ENCODE measurements at regions not wholly inside any gene's neighbourhood (a gene's known extent, or its start where the extent isn't known, plus 50 kb on each side); places are given as distances from the start of the nearest gene placed in this dataset.

DNA sequence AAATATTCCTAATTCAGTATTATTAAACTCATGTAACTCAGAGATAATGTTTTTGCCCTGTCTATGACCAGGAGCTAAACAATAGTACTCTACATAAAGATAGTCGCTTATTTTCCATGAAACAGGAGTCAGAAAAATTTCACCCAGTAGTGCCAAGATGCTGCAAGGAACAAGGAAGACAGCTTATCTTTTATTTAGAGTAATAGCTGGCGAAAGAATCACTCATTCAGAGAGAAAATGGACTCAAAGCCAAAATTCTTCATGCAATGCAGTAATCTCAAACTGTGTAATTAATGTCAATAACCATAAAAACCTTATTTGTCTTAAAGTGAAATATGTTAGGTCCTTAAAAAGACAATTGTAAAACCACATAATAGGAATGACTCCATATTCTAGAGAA lies 477.8 kb downstream of the ANKRD50 start:
- Histone ChIP-seq H3K27me3 (replicated peaks; ENCODE audit: control insufficient read depth, insufficient read depth, low read length, poor library complexity, severe bottlenecking) (no peaks in the 10 kb centered on the region), H3K27ac (ENCODE audit: insufficient read depth, low read length, poor library complexity, severe bottlenecking) (no peak overlapping the region), H3K4me3 (ENCODE audit: insufficient read depth, low read depth, low read length, poor library complexity, severe bottlenecking) (no peak overlapping the region), H3K4me1 (ENCODE audit: control insufficient read depth, insufficient read depth, low read length, poor library complexity, severe bottlenecking) (no peaks in the 10 kb centered on the region), H3K36me3 (ENCODE audit: control insufficient read depth, insufficient read depth, low read length) (no peaks in the 10 kb centered on the region), H3K9me3 (ENCODE audit: control insufficient read depth, low read length) (no peaks in the 10 kb centered on the region)
- DNase-seq = no peak

DNA sequence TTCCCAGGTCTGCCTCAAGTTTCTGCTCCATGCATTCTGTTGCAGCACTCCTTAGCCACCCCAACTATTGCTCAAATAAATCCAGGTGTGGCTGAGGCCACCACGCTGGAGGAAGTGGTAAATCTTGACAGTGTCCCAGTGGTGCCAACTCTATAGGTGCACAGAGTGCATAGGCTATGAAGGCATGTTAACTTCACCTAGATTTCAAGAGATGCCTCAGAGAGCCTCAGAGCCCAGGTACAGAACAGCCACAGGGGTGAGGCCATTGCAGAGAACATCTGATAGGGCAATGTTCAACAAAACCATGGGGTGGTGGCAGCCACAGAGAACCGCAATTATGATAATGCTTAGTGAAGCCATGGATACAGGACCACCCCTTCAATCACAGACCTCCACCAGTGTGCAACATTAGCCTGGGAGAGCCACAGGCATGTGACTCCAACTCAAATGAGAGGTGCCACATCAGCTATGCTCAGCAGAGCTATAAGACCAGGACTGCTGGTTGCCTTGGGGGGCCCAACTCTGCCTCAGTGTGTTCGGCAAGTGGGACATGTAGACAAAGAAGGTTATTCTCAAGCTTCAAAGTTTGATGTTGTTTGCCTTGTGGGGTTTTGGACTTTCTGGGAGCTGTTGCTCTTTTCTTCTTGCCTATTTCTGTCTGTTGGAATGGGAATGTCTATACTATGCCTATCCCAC lies 468.7 kb downstream of the ANKRD50 start:
- no peak overlapping the region for H3K4me3 ChIP-seq (ENCODE audit: insufficient read depth, low read depth, low read length, poor library complexity, severe bottlenecking)
- no peaks in the 10 kb centered on the region for H3K9me3 ChIP-seq (ENCODE audit: control insufficient read depth, low read length)
- no peak overlapping the region for H3K27ac ChIP-seq (ENCODE audit: insufficient read depth, low read length, poor library complexity, severe bottlenecking)
- DNase-seq = no peak
- H3K36me3 ChIP-seq (ENCODE audit: control insufficient read depth, insufficient read depth, low read length) = no peaks in the 10 kb centered on the region
- H3K27me3 ChIP-seq (replicated peaks; ENCODE audit: control insufficient read depth, insufficient read depth, low read length, poor library complexity, severe bottlenecking) = no peaks in the 10 kb centered on the region
- no peaks in the 10 kb centered on the region for H3K4me1 ChIP-seq (ENCODE audit: control insufficient read depth, insufficient read depth, low read length, poor library complexity, severe bottlenecking)

DNA sequence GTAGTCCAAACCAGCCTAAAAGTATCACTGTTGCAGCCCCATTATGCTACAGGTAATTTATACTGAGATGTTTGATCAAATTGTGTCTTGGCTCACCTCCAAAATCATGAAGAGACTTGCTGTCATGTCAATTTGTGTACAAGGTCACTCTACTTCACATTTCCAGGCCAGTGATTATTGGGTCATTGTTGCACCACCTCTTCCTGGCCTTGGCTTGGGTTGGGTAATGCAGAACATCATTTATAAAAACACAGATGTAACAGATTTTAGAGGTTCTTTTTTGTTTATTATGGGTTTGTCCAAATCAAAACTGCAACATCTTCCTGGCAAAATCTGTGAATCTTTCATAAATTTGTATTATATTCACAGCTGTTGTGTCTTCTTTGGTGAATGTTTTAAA lies 459.5 kb downstream of the ANKRD50 start:
- Histone ChIP-seq H3K9me3 (ENCODE audit: control insufficient read depth, low read length) (no peaks in the 10 kb centered on the region), H3K27me3 (replicated peaks; ENCODE audit: control insufficient read depth, insufficient read depth, low read length, poor library complexity, severe bottlenecking) (no peaks in the 10 kb centered on the region), H3K4me1 (ENCODE audit: control insufficient read depth, insufficient read depth, low read length, poor library complexity, severe bottlenecking) (no peaks in the 10 kb centered on the region), H3K36me3 (ENCODE audit: control insufficient read depth, insufficient read depth, low read length) (no peaks in the 10 kb centered on the region), H3K4me3 (ENCODE audit: insufficient read depth, low read depth, low read length, poor library complexity, severe bottlenecking) (no peak overlapping the region), H3K27ac (ENCODE audit: insufficient read depth, low read length, poor library complexity, severe bottlenecking) (no peak overlapping the region)
- DNase-seq = no peak

DNA sequence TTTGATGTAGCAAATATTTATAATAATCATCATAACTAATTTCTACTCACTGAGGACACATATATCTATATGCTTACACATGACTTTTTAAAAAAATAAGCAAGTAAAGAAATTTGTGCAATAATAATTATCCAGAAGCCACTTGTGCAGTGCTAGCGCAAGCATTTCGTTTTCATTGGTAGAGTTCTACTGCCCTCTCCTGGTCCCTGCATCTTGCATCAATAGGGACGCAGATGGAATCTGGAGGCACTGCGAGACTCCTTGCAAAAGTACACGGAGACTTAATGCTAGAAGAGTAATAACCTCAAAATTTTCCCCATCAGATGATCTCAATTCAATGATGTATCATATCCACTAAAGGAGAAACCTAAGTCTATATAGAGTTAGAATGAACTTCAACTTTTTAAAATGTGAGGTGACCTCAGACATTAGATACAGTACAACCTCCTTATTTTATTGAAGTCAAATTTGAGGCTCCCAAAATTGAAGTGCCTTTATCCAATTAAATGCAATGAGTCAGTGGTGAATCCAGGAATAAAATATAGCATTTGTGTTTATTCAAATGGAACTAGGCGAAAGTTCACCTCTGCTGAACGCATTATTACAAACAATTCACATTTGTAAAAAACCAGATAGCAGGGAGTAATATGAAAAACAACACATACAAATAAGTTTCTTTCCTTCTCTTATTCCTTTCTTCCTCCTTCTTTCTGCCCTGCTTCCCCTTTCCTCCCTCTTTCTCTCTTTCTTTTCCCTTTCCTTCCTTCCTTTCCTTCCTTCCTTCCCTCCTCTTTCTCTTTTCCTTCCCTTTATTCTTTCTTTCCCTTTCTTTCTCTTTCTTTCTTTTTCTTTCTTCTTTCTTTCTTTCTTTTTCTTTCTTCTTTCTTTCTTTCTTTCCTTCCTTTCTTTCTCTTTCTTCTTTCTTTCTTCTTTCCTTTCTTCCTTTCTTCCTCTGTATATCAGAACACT lies 450.0 kb downstream of the ANKRD50 start:
- Histone ChIP-seq H3K4me3 (ENCODE audit: insufficient read depth, low read depth, low read length, poor library complexity, severe bottlenecking) (no peak overlapping the region), H3K27ac (ENCODE audit: insufficient read depth, low read length, poor library complexity, severe bottlenecking) (no peak overlapping the region), H3K36me3 (ENCODE audit: control insufficient read depth, insufficient read depth, low read length) (no peaks in the 10 kb centered on the region), H3K9me3 (ENCODE audit: control insufficient read depth, low read length) (no peaks in the 10 kb centered on the region), H3K27me3 (replicated peaks; ENCODE audit: control insufficient read depth, insufficient read depth, low read length, poor library complexity, severe bottlenecking) (no peaks in the 10 kb centered on the region), H3K4me1 (ENCODE audit: control insufficient read depth, insufficient read depth, low read length, poor library complexity, severe bottlenecking) (no peaks in the 10 kb centered on the region)
- DNase-seq = no peak

DNA sequence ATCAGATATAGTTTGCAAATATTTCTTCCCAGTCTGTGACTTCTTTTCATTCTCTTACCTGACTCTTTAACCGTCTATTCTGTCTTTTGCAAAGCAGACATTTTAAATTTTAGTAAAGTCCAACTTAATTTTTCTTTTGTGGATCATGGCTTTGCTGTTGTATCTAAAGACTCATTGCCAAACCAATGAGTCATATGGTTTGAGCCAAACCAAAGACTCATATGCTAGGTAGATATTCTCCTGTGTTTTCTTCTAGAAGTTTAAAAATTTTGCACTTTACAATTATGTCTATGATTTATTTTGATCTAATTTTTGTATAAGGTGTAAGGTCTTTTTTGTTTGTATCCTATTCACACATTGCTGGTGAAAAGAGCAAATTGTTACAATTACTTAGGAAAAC lies 446.8 kb downstream of the ANKRD50 start:
- Histone ChIP-seq H3K27me3 (replicated peaks; ENCODE audit: control insufficient read depth, insufficient read depth, low read length, poor library complexity, severe bottlenecking) (no peaks in the 10 kb centered on the region), H3K27ac (ENCODE audit: insufficient read depth, low read length, poor library complexity, severe bottlenecking) (no peak overlapping the region), H3K9me3 (ENCODE audit: control insufficient read depth, low read length) (no peaks in the 10 kb centered on the region), H3K4me1 (ENCODE audit: control insufficient read depth, insufficient read depth, low read length, poor library complexity, severe bottlenecking) (no peaks in the 10 kb centered on the region), H3K4me3 (ENCODE audit: insufficient read depth, low read depth, low read length, poor library complexity, severe bottlenecking) (no peak overlapping the region), H3K36me3 (ENCODE audit: control insufficient read depth, insufficient read depth, low read length) (no peaks in the 10 kb centered on the region)
- DNase-seq = no peak

DNA sequence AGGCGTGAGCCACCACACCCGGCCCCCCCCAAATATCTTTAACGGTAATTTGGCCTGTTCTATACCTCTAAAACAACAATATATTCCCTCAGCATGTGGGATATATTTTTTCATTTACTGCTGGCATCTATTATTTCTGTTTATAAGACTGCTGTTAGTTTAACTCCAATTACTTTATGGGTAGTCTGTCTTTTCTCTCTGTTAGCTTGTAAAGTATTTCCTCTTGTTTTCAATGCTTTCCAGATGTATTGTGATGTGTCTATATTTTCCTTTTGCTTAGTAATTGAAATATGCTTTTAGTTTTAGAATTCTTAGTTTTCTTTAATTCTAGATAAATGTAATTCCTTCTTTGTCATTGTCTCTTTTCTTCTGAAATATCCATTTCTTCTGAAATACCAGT lies 445.8 kb downstream of the ANKRD50 start:
- no peak for DNase-seq
- H3K36me3 ChIP-seq (ENCODE audit: control insufficient read depth, insufficient read depth, low read length) = no peaks in the 10 kb centered on the region

DNA sequence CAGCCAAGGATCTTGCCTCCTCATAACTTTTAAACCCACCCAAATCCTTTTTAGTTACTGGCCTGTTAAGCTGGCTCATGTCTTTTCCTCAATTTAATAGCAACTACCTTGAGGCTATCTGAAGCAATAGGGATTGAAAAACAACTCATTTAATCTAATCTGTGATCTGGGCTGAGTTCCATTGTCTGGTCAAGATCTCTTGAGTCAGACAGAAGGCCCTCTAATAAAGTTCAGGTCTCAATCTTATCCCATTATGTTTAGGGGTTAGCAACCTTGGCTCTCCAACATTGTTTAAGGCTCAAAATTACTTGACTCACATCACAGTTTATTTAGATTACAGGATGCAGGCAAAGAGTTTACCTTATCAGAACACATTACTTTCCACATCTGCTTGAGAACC lies 436.1 kb downstream of the ANKRD50 start:
- Histone ChIP-seq H3K27ac (ENCODE audit: insufficient read depth, low read length, poor library complexity, severe bottlenecking) (no peak overlapping the region), H3K9me3 (ENCODE audit: control insufficient read depth, low read length) (no peaks in the 10 kb centered on the region), H3K4me1 (ENCODE audit: control insufficient read depth, insufficient read depth, low read length, poor library complexity, severe bottlenecking) (no peaks in the 10 kb centered on the region), H3K4me3 (ENCODE audit: insufficient read depth, low read depth, low read length, poor library complexity, severe bottlenecking) (no peak overlapping the region), H3K36me3 (ENCODE audit: control insufficient read depth, insufficient read depth, low read length) (no peaks in the 10 kb centered on the region), H3K27me3 (replicated peaks; ENCODE audit: control insufficient read depth, insufficient read depth, low read length, poor library complexity, severe bottlenecking) (no peaks in the 10 kb centered on the region)
- DNase-seq = no peak

More for the DNA sequence above, 445.8 kb downstream of the ANKRD50 start:
- H3K9me3 ChIP-seq (ENCODE audit: control insufficient read depth, low read length) = no peaks in the 10 kb centered on the region
- no peak overlapping the region for H3K4me3 ChIP-seq (ENCODE audit: insufficient read depth, low read depth, low read length, poor library complexity, severe bottlenecking)
- no peak overlapping the region for H3K27ac ChIP-seq (ENCODE audit: insufficient read depth, low read length, poor library complexity, severe bottlenecking)
- H3K4me1 ChIP-seq (ENCODE audit: control insufficient read depth, insufficient read depth, low read length, poor library complexity, severe bottlenecking) = no peaks in the 10 kb centered on the region
- H3K27me3 ChIP-seq (replicated peaks; ENCODE audit: control insufficient read depth, insufficient read depth, low read length, poor library complexity, severe bottlenecking) = no peaks in the 10 kb centered on the region

DNA sequence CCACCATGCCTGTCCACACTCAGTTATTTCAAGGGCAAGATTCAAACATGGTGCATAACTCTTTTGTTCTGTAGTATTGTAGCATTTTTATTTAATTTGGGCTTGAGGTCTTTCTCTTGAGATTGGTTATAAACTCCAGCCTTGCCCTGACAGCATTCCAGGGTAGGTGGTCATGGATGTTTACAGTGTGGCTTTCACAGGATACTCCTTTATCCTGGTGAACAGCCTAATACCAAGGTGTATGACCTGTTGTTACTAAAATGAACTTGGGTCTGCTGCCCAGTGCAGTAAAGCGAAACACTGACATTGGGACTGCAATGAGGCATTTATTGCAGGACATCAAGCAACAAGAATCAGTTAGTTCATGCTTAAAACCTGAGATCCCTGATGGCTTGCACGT lies 434.8 kb downstream of the ANKRD50 start:
- Histone ChIP-seq H3K4me3 (ENCODE audit: insufficient read depth, low read depth, low read length, poor library complexity, severe bottlenecking) (no peak overlapping the region), H3K36me3 (ENCODE audit: control insufficient read depth, insufficient read depth, low read length) (no peaks in the 10 kb centered on the region), H3K4me1 (ENCODE audit: control insufficient read depth, insufficient read depth, low read length, poor library complexity, severe bottlenecking) (no peaks in the 10 kb centered on the region), H3K27ac (ENCODE audit: insufficient read depth, low read length, poor library complexity, severe bottlenecking) (no peak overlapping the region), H3K9me3 (ENCODE audit: control insufficient read depth, low read length) (no peaks in the 10 kb centered on the region), H3K27me3 (replicated peaks; ENCODE audit: control insufficient read depth, insufficient read depth, low read length, poor library complexity, severe bottlenecking) (no peaks in the 10 kb centered on the region)
- no peak for DNase-seq

DNA sequence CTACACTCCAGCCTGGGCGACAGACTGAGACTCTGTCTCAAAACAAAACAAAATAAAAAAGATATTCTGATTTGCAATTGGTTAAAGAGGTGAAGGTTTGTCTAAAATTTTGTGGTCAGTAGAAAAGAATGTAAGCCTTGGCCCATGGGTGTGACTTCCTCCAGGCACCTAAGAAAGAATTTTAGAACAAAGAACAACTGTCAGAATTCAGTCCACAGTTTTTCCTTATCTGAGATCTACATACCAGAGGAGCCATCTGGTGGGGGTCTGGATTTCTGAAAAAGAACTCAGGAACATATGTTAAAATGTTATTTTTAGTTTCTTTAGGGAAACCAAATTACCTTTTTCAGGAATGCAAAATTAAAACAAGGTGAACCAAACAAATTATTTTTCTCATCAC lies 434.1 kb downstream of the ANKRD50 start:
- H3K27ac ChIP-seq (ENCODE audit: insufficient read depth, low read length, poor library complexity, severe bottlenecking) = no peak overlapping the region

DNA sequence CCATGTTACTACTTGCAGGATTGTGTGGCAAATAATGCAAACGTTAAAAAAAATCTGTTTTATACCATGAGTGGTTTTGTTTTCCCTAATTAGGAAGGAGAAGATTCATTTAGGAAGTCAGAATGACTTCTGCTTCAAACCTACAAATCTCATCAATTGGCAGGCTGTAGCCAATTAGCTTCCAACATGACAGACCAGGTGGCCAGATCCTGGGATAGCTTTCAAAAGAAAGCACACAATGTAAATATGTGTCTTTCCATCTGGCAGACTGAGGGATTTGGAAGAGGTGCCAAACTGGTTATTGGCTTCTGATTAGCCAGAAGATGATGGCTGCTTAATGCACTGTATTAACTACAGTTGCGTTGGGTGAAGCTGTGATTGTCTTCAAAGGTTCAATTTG lies 432.8 kb downstream of the ANKRD50 start:
- Histone ChIP-seq H3K36me3 (ENCODE audit: control insufficient read depth, insufficient read depth, low read length) (no peaks in the 10 kb centered on the region), H3K4me3 (ENCODE audit: insufficient read depth, low read depth, low read length, poor library complexity, severe bottlenecking) (no peak overlapping the region), H3K9me3 (ENCODE audit: control insufficient read depth, low read length) (no peaks in the 10 kb centered on the region), H3K27ac (ENCODE audit: insufficient read depth, low read length, poor library complexity, severe bottlenecking) (no peak overlapping the region), H3K4me1 (ENCODE audit: control insufficient read depth, insufficient read depth, low read length, poor library complexity, severe bottlenecking) (no peaks in the 10 kb centered on the region), H3K27me3 (replicated peaks; ENCODE audit: control insufficient read depth, insufficient read depth, low read length, poor library complexity, severe bottlenecking) (no peaks in the 10 kb centered on the region)
- no peak for DNase-seq

More for the DNA sequence above, 434.1 kb downstream of the ANKRD50 start:
- no peaks in the 10 kb centered on the region for H3K27me3 ChIP-seq (replicated peaks; ENCODE audit: control insufficient read depth, insufficient read depth, low read length, poor library complexity, severe bottlenecking)
- no peaks in the 10 kb centered on the region for H3K4me1 ChIP-seq (ENCODE audit: control insufficient read depth, insufficient read depth, low read length, poor library complexity, severe bottlenecking)
- no peak for DNase-seq
- H3K4me3 ChIP-seq (ENCODE audit: insufficient read depth, low read depth, low read length, poor library complexity, severe bottlenecking) = no peak overlapping the region
- H3K36me3 ChIP-seq (ENCODE audit: control insufficient read depth, insufficient read depth, low read length) = no peaks in the 10 kb centered on the region
- no peaks in the 10 kb centered on the region for H3K9me3 ChIP-seq (ENCODE audit: control insufficient read depth, low read length)

Data from effector memory CD4-positive, alpha-beta T cell (primary cell).